ENCODE measurements at regions not wholly inside any gene's neighbourhood (a gene's known extent, or its start where the extent isn't known, plus 50 kb on each side); places are given as distances from the start of the nearest gene placed in this dataset.

DNA sequence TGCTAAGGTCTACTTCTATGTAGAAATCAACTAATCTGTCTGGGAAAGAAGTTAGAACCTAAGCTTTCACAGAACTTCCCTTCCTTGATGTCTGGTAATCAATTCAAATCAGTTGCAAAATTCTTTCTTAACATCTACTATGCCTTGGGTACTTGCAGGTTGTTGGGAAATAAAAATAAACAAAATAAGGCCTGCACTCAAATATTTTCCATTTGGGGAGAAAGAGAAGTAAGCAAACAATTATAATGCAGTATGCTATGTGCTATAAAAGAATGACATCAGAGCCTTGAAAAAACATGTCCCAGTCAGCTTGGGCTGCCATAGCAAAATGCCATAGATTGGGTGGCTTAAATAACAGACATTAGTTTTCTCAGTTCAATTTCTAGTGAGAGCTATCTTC lies 425.9 kb upstream of the DCN start:
- DNase-seq, result no peak

DNA sequence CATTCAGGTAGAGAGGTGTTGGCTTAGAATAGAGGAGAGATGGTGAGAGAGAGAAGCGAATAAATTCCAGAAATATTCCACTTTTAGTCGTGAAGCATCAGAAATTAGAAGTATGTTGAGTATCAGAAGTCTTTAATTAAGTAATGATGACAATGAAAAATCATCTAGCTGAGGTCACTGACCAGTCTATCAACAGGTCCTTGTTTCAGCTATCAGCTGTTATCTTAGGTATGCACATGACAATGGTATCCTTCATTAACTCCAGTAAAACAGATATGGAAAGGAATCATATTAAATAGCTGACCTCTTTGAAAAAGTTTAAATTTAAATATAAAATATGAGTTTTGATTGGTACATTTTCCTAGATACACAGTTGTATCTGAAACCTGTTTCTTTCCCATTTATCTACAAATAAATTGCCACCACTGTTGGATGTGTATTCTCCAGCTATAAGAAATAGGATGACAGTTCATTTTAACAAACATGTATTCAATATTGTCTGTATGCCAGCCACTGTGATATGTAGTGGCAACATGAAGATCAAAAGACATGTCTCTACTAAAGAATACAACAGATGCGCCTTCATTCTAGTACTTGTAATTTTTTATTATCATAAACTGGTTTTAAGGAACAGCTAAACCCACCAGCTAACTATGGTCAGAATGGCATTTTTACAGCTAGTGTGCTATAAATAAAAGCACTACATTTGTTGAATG lies 424.2 kb upstream of the DCN start:
- DNase-seq, result no peak

DNA sequence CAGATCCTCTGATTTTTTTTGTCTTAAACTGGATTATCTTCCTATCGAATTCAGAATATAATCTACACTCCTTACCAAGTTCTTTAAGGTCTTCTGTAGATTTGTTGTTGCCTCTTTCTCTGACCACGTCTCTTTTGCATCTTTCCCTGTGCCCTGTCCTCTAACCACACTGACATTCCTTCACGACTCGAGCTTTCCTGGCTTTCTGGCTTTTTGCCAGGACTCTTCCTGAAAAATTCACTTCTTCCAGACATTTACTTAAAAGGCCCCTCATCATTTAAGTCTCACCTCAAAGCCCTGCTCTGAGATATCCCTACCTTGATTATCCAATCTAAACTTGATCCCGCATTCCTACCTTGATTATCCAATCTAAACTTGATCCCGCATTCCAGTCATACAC lies 422.3 kb upstream of the DCN start:
- DNase-seq, result no peak

DNA sequence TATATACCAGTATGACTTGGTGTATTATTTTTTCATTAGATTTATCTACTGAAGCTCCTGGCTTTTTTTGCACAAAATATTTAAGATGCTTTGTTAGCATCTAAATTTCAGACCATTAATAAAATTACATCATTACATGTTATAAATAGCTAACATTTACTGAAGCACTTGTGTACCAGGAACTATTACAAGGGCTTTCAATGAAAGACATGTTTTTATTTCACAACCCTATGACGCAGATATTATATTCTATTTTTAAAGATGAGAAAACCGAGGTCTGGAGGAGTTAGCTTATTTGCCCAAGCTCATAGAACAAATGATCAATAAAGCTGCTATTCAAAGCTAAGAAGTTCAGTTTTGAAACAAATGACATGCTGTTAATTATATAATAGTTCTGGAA lies 420.4 kb upstream of the DCN start:
- no peak for DNase-seq

DNA sequence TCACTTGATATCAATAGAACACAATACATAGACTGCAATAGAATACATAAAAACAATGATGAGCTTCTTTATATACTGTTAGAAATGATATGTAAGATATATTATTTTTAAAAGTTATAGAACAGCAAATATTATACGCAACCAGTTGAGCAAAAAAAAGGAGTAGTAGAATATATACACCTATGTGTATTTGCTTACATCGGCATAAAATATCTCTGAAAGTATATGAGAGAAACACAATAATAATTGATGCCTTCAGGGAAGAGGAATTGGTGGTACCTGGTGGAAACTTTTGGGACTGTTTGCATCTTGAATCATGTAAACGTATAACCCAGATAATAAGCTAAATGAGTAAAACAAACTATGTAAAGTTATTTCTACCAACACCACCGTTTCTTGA lies 418.4 kb upstream of the DCN start:
- no peak for DNase-seq

DNA sequence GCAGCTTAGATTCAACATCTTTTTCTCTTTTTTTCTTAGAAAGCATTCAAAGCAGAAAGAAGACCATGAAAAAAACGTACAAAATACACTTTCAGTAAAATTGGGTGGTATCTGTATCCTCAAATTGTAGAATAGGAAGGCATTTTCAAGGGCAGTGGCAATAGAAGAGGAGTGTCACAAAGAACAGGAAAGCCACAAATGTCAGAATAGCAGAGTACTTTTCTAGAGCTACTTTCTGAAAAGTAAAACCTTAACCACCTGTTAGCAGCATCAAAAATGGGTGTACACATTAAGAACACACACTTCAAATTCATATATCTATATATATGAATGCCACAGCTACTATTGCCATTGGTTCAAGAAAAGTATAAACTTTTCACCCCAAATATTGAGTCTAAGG lies 412.1 kb upstream of the DCN start:
- DNase-seq, result no peak

DNA sequence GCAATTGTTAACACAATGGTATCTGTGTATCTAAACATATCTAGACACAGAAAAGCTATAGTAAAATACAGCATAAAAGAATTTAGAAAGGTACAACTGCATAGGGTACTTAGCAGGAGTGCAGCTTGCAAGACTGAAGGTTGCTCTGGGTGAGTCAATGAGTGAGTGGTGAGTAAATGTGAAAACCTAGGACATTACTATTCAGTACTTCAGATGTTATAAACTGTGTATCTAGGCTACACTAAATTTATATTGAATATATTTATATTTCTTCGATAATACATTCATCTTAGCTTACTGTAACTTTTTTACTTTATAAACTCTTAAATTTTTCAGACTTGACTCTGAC lies 409.0 kb upstream of the DCN start:
- DNase-seq, result no peak

DNA sequence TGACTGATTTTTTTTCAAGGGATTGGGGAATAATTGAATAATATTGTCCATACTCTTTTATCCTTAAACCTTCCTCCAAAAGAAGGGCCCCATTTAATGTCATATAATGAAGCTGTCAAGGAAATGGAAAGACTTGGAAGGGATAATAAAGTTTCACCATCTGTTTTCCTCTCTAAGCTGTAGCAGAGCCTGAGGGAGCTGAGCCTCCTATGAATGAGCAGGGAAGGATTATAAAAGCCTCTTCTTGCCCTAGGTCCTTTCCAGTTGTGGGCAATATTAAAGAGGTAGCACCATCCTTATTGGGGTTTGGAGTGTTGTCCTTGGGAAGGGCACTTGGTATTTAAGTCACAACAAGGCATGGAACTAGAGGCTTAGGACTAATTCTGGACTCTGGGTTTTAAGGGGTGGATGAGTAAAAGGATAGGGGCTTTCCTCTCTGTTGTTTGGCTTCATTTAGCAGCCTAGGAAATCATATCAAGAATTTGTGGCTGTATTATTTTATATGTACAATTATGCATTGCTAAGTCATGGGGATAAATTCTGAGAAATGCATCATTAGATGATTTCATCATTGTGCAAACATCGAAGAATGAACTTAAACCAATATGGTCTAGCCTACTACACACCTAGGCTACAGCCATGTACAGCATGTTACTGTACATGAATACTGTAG lies 408.5 kb upstream of the DCN start:
- no peak for DNase-seq

DNA sequence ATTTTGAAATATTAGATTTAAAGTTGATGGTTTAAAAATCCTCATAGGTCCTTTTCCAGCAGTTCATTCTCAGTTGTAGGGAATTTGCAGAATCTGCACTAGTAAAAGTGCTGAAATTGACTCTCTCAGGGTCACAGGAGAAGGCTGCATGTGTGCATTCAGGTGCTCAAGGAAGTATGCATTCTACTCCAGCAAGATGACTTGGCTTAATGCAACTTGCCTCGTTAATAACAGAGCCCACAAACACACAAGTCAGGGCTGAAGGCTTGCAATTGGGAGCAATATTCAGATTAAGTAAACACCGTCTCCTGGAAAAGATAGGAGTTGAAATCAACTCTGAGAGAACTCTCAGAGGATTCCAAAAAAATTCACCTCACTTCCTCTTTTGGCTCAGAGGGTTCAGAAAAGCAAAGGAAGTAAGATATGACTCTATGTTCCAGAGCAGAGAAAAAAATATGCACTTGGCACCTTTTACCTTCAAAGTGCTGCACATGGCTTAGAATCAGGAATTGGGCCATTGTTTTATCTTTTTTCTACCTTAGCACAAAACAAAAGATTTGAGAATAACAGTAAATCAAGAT lies 406.3 kb upstream of the DCN start:
- DNase-seq, result no peak

DNA sequence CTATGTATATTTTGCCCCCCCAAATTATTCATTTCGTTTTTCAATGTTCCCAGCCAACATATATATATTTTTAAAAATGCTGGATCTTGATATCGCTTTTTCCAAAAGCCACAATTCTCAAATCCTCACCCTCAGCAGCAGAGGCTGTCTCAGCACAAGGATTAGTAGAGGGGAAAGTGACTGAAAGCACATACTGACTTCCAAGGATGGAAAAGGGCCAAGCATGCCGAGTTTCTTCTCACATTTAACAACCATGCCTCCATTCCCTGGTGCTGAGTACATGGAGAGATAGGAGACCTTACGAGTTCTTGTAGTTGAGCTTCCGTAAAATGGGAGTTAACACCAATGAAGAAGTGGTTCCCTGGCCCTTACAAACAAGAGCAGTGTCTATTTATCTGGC lies 403.4 kb upstream of the DCN start:
- no peak for DNase-seq

DNA sequence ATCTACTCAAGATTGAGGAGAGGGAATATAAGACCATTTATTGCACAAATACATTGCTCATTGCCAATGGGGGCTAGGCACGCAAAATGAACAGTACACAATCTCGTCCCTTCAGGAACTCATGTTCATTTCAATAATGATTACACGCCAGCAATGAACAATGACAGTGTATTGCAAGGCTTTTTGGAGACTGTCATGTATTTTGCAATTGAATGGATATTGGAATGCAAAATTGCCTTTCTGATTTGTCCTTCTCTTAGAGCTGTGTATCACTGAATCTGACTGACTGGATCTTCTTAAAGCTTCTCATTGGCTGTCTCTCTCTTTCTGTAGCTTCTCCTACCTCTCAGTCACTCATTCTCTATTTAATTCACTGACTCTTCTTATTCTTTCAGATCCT lies 400.2 kb upstream of the DCN start:
- DNase-seq, result no peak

DNA sequence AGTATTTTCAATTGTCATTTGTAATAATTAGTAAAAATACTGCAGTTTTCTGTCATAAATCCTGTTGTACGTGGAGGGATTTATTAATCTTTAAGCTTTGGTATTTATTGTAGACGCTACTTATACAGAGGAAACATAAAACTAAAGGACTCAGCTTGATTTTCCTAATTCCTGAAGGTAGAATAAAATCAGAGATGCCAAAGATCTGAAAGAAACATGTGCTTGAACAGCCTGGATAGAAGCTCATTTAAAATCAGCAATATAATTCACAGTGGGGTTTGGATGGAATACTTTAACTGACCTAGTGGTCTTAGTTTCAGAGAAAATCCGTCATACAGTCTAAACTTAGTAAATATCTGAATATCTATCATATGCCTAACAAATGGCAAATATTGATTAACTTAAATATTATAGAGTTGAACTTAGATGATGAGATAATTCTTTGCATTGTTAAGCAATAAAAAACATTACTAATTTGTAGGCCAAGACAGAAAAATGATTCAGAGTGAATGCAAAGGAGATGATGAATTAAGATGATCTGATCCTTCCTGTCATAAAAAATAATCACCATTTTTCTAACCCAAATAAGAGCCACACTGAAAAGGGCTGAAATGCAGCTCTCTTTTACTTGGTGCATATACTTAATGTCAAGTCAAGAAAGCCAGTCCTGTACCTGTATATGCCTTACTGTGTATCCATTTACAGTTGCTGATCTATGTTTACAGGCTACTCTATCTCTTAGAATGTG lies 397.1 kb upstream of the DCN start:
- no peak for DNase-seq

DNA sequence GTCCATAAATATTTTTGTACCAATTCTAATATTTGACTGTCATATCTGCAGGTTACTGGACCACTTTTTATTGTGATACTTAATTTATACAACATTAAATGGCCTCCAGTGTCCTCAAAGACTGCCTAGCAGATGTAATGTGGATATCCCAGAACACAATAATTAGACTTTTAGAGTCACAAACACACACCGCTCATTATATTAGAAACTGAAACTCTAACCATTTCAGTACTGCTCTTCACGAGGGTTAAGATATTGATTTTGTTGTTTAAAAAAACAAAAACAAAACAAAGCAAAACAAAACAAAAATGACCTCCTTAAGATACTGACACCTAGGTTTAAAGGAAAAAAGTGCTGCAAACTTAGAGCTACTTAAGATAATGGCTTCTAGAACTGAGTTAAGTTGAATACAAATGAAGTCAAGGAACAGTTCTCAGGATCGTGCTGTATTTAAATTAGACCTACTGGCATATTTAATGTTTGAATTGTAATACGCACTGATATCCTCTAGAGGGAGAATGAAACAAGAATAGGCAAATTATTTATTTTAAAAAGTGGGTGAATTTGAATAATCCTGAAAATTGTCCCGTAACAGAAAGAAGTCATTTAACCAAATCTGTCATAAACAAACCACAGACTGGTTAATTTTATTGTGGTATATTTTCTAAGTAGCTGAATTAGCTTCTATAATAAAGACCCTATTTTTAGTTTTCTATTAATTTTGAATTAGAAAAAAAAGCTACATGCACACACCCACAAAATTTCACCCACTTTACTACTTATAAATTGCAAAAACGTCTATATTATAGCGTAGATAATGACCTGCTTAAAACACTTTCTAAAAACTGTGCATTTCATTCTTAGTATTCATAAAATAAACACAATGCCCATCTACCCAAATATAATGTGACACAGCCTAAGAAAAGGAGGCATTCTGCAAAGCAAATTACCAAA lies 395.2 kb upstream of the DCN start:
- peak; percentile 52 for DNase-seq

DNA sequence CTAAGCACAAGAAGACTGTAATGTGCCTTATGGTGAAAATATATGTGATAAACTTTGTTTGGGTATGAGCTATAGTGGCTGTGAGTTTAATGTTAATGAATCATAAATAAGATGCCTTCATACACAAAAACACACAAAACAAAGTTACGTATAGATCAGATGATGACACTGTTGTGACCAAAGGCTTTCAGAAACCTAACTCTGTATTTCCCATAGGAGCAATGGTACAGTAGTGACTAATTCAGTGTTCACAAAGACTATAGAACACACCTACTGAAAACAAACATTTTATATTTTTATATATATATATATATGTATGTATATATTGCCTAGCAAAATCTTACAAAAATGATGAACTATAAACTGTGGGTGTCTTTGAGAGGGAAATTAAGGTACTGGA lies 393.8 kb upstream of the DCN start:
- no peak for DNase-seq

DNA sequence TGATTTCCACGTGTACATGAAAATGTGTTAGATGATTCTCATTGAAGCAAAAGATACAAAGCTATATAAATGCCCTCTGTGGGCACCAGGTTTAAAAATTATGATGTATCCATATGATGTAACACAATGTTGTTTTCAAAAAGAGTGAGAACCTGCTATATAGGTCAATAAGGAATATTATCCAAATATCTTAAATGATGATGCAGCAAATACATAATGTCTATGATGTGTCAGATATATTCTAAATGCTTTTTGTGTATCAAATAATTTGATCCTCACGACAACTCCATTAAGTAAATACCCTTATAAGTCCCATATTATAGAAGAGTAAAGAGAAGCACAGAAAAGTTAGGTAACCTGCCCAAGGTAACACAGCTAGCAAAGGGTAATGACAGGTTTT lies 393.0 kb upstream of the DCN start:
- no peak for DNase-seq

DNA sequence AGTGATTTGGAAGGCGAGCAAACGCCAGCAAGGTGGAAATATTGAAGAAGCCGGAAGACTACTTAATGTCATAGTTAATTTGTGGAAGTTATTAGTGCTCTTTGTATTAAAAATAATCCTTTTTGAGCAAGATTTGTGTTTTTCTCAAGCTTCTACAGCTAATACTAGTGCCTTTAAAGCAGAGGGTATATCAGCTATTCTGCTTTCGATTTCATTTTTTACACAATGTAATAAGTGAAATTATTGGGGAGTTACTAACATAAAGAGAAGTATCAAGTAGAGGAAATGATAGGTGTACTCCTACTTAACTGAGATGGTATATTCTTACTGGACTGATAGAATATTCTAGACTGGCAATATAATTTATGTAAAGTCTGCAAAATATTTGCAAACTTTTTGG lies 392.4 kb upstream of the DCN start:
- no peak for DNase-seq

DNA sequence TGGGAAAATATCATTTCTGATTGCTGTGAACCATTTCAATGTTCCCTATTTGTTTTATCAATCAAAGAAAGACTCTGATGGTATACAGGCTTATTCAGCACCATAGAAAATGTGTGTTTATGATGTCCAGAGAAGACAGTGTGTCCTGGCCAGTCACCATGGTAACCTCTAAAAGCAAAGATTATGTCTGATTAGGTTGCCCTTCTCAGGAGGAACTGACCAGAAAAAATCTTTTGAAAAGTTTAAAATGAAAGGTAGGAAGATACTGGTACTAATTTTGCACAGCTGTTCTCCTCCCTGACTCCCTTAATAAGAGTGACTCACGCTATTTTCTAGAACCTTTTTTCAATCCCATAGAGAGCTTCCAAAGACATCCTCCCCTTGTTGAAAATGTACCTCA lies 391.8 kb upstream of the DCN start:
- no peak for DNase-seq

DNA sequence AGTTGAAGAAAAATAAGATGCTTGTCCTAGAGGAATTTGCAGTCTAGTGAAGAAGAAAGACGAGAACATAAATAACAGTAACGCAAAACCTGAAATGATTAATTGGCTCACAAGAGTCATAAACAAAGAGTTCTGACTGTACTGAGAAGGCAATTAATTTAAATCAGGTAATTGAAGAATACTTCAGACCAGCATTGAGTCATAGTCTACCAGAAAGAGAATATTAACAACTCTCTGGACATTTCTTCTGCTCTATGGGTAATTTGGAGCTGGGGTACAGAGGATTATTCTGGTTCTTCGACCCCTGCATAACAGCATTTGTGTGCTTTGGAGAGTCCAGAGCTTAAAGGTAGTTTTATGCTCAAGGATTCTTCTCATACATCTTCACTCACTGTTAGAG lies 390.3 kb upstream of the DCN start:
- no peak for DNase-seq

DNA sequence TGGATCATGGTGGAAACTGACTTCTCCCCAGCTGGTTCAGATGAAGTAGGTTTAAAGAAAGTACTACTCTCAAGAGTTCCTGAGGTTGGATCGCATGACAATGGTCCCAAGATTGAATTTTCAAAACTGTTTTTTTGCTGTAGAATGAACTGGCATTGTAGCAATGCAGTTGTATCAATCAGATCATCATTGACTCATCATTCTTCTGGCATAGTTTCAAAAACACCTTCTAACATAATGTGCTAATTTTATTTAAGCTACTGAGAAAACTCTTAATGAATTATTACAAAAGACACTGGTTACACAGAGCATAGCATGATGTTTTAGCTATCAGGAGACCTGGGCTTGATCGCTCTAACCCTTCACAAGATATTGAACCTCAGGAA lies 384.5 kb upstream of the DCN start:
- DNase-seq, result no peak

DNA sequence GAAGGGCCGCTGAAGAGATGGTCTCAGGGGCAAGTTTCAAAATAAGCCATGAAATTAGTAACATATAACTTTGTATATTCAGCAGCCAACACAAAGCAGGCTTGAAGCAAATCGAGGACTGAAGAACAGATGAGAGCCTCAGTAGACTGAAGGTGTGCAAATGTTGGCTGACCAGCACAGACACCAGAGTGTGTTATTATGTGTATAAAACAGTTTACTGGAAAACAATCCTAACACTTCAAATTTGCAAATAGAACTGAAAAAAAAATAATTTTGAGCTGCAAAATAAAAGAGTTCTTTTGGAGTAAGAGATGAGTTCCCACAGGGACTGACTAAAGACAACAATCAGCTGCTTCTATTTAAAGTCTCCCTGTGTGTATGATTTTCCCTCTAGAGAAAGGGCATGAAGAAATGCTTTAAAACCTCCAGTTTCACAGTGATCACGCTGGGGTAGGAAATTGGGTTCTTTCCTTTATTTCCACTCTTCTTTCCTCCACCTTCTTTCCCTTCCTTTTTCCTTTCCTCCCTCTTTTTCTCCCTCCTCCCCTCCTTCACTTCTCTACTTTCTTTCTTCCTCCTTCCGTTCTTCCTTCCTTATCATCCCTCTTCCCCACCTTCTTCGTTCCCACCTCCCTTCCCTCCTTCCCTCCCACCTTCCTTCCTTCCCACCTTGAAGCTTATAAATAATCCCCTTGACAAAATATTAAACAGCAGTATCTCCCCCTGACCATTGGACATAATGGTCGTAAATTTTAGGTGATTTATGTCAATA lies 383.9 kb upstream of the DCN start:
- no peak for DNase-seq

DNA sequence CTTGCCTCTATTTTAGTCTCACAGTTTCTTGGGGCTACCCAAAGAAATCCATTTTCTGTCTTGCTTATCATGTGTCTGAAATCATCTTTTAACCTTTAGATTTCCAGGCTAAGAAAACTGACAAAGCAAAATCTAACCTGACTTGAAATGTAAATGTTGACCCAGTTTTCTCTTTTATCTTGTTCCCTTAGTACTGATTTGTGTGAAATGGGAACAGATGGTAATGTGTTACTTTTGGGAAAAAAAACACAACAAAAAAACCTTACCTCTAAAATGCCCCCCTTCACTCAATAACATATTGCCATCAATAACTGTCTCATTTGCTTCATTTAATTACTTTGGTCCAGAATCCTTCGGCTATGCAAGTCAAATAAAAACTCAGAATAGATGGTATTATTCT lies 383.2 kb upstream of the DCN start:
- DNase-seq, result no peak

DNA sequence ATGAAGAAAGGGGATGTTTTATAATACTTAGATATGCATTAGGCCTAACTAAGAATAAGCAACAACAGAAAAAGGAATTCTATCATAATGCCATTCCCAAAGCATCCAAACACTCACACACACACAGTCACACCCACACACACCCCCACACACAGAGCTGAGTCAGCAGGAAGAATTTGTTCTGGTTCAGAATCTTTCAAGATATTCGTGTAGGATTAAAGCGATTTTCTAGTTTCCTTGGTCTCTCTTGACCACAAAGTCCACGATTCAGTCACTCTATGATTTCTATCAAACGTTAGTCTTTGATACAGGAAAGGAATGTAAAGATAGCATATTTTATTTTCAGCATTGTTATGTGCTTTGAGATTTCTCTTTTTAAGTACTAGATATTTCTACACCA lies 382.6 kb upstream of the DCN start:
- no peak for DNase-seq
